Suprapubic skin (tissue), 3 donors: ENCODE measurements at regions not wholly inside any gene's neighbourhood (a gene's known extent, or its start where the extent isn't known, plus 50 kb on each side); places are given as distances from the start of the nearest gene placed in this dataset.

Source experiments
- POLR2AphosphoS5 ChIP-seq, 3 donors: sonication (generic); formaldehyde crosslinking; IDR thresholded peaks; one replicate each; pipeline ENCODE4 v1.6.1; 2017; ENCODE audit warnings: antibody characterized with exemption in 3 of 3
- TF ChIP-seq, protein P1 (sequence below), 2 donors: fragments of 200-600 bp in 1 of 2; fragments of 450-650 bp in 1 of 2; sonication (generic) in 1 of 2; IDR thresholded peaks; one replicate each; pipeline ENCODE4 v1.5.1; 2016 to 2019; ENCODE audit warnings: antibody characterized with exemption in 2 of 2, mild to moderate bottlenecking in 1 of 2, moderate library complexity in 1 of 2

DNA sequence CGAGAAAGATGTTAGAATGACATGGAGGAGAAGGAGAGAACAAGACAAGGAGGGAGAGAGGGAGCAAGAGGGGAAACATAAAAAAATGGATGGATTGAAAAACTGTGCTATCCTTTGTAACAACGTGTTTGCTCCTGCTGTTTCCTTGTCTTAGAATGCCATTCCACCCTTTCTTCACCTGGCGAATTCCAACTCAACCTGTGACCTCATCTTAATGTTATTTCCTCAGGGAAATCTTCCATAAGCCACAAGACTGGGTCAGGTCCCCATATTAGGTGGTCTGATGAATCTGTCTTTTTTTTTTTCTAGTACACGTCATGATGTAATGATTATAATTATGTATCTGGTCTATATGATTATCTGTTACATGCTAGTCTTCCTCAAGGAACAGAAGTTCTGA, 195.0 kb upstream of the MAF start:
- no peak for TF ChIP-seq POLR2AphosphoS5 (IDR thresholded peaks at IDR 0.05)
- TF ChIP-seq, protein P1, sequence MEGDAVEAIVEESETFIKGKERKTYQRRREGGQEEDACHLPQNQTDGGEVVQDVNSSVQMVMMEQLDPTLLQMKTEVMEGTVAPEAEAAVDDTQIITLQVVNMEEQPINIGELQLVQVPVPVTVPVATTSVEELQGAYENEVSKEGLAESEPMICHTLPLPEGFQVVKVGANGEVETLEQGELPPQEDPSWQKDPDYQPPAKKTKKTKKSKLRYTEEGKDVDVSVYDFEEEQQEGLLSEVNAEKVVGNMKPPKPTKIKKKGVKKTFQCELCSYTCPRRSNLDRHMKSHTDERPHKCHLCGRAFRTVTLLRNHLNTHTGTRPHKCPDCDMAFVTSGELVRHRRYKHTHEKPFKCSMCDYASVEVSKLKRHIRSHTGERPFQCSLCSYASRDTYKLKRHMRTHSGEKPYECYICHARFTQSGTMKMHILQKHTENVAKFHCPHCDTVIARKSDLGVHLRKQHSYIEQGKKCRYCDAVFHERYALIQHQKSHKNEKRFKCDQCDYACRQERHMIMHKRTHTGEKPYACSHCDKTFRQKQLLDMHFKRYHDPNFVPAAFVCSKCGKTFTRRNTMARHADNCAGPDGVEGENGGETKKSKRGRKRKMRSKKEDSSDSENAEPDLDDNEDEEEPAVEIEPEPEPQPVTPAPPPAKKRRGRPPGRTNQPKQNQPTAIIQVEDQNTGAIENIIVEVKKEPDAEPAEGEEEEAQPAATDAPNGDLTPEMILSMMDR (IDR thresholded peaks at IDR 0.05) = no peak
